Osteocyte (in vitro differentiated cells): ENCODE measurements at regions not wholly inside any gene's neighbourhood (a gene's known extent, or its start where the extent isn't known, plus 50 kb on each side); places are given as distances from the start of the nearest gene placed in this dataset.
"Not testable (repeated sequence)": the region's sequence is repeated elsewhere in the genome, so short reads cannot be mapped to it uniquely, and the experiment has no call there.

Experiments
- DNase-seq: peaks from one replicate; pipeline ENCODE4 v3.0.0; 2021; ENCODE audit warnings: mixed read lengths; ENCODE audit not compliant: unreplicated experiment; ENCODE audit errors: extremely low spot score
- H3K27ac Mint-ChIP-seq: one replicate; pipeline ENCODE4 v1.8.0; 2021; ENCODE audit warnings: mild to moderate bottlenecking, mixed read lengths; ENCODE audit not compliant: unreplicated experiment
- H3K27me3 Mint-ChIP-seq: one replicate; pipeline ENCODE4 v1.8.0; 2021; ENCODE audit warnings: mixed read lengths; ENCODE audit not compliant: unreplicated experiment
- H3K36me3 Mint-ChIP-seq: one replicate; pipeline ENCODE4 v1.8.0; 2021; ENCODE audit warnings: mixed read lengths; ENCODE audit not compliant: unreplicated experiment
- H3K4me1 Mint-ChIP-seq: one replicate; pipeline ENCODE4 v1.8.0; 2021; ENCODE audit warnings: mixed read lengths; ENCODE audit not compliant: unreplicated experiment
- H3K4me3 Mint-ChIP-seq: one replicate; pipeline ENCODE4 v1.8.0; 2021; ENCODE audit warnings: mild to moderate bottlenecking, moderate library complexity, mixed read lengths; ENCODE audit not compliant: unreplicated experiment
- H3K9me3 Mint-ChIP-seq: one replicate; pipeline ENCODE4 v1.8.0; 2021; ENCODE audit warnings: mixed read lengths; ENCODE audit not compliant: unreplicated experiment
- TF ChIP-seq, protein P1 (sequence below): fragments of 200-600 bp; sonication (generic); IDR thresholded peaks from 2 replicates; pipeline ENCODE4 v1.5.0; 2021; ENCODE audit warnings: antibody characterized with exemption, mild to moderate bottlenecking, moderate library complexity

DNA sequence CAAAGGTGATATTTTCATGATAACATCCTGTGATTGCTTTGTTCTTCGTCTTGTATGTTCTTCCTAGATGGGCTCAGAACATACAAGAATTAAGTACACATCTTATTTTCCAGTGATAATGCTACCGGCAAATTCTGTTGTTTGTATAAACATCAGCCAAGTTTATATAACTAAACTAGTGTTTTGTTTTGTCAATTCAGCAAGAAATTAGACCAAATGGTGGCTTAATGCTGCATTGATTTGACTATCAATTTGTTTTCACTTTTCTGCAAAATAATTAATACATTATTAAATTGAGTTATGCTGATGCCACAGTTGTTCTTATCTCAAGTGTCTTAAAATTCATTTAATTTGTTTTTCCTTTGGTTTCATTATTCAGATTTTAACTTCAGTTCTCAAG lies 177.7 kb downstream of the OR4F29 start:
- not testable (repeated sequence) for DNase-seq, H3K4me1 Mint-ChIP-seq, H3K36me3 Mint-ChIP-seq, H3K27ac Mint-ChIP-seq, H3K4me3 Mint-ChIP-seq, H3K27me3 Mint-ChIP-seq, H3K9me3 Mint-ChIP-seq

DNA sequence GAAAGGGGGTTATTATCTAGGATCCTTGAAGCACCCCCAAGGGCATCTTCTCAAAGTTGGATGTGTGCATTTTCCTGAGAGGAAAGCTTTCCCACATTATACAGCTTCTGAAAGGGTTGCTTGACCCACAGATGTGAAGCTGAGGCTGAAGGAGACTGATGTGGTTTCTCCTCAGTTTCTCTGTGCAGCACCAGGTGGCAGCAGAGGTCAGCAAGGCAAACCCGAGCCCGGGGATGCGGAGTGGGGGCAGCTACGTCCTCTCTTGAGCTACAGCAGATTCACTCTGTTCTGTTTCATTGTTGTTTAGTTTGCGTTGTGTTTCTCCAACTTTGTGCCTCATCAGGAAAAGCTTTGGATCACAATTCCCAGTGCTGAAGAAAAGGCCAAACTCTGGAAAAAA lies 183.7 kb downstream of the OR4F29 start:
- DNase-seq, result peak; percentile 90
- TF ChIP-seq, protein P1, sequence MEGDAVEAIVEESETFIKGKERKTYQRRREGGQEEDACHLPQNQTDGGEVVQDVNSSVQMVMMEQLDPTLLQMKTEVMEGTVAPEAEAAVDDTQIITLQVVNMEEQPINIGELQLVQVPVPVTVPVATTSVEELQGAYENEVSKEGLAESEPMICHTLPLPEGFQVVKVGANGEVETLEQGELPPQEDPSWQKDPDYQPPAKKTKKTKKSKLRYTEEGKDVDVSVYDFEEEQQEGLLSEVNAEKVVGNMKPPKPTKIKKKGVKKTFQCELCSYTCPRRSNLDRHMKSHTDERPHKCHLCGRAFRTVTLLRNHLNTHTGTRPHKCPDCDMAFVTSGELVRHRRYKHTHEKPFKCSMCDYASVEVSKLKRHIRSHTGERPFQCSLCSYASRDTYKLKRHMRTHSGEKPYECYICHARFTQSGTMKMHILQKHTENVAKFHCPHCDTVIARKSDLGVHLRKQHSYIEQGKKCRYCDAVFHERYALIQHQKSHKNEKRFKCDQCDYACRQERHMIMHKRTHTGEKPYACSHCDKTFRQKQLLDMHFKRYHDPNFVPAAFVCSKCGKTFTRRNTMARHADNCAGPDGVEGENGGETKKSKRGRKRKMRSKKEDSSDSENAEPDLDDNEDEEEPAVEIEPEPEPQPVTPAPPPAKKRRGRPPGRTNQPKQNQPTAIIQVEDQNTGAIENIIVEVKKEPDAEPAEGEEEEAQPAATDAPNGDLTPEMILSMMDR, result peak; percentile 60
- H3K27me3 Mint-ChIP-seq, H3K36me3 Mint-ChIP-seq, H3K27ac Mint-ChIP-seq, H3K9me3 Mint-ChIP-seq, H3K4me3 Mint-ChIP-seq, H3K4me1 Mint-ChIP-seq: not testable (repeated sequence)
